ENCODE measurements at regions not wholly inside any gene's neighbourhood (a gene's known extent, or its start where the extent isn't known, plus 50 kb on each side); places are given as distances from the start of the nearest gene placed in this dataset.

DNA sequence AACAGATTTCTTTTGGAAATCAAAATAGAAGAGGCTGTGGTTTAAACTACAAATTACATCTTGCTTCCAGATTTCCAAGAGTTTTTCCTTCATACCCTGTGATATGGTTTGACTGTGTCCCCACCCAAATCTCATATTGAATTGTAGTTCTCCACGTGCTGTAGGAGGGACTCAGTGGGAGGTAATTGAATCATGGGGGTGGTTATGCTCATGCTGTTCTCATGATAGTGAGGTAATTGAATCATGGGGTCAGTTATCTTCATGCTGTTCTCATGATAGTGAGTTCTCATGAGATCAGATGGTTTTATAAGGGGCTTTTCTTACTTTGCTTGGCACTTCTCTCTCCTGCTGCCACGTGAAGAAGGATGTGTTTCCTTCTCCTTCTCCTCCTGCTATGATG lies 687.0 kb upstream of the ZNF608 start:
- 46 to 72% (median 57%) methylated on average over 2 of the region's 2 CpGs for WGBS, 4 donors
- Histone ChIP-seq H3K27ac (no peak overlapping the region), H3K9me3 (peaks cover 0 to 6% (median 0%) of the 10 kb centered on the region in 12 donors), H3K4me3 (no peak overlapping the region), H3K4me1 (no peaks in the 10 kb centered on the region), H3K27me3 (no peaks in the 10 kb centered on the region), H3K36me3 (no peaks in the 10 kb centered on the region)
- ATAC-seq = no peak
- TF ChIP-seq POLR2A (IDR thresholded peaks at IDR 0.05) = no peak
- TF ChIP-seq, protein P1, sequence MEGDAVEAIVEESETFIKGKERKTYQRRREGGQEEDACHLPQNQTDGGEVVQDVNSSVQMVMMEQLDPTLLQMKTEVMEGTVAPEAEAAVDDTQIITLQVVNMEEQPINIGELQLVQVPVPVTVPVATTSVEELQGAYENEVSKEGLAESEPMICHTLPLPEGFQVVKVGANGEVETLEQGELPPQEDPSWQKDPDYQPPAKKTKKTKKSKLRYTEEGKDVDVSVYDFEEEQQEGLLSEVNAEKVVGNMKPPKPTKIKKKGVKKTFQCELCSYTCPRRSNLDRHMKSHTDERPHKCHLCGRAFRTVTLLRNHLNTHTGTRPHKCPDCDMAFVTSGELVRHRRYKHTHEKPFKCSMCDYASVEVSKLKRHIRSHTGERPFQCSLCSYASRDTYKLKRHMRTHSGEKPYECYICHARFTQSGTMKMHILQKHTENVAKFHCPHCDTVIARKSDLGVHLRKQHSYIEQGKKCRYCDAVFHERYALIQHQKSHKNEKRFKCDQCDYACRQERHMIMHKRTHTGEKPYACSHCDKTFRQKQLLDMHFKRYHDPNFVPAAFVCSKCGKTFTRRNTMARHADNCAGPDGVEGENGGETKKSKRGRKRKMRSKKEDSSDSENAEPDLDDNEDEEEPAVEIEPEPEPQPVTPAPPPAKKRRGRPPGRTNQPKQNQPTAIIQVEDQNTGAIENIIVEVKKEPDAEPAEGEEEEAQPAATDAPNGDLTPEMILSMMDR (IDR thresholded peaks at IDR 0.05) = no peak
- intact Hi-C loops (cut with DNase I) = no loop called here
- no peak for DNase-seq

DNA sequence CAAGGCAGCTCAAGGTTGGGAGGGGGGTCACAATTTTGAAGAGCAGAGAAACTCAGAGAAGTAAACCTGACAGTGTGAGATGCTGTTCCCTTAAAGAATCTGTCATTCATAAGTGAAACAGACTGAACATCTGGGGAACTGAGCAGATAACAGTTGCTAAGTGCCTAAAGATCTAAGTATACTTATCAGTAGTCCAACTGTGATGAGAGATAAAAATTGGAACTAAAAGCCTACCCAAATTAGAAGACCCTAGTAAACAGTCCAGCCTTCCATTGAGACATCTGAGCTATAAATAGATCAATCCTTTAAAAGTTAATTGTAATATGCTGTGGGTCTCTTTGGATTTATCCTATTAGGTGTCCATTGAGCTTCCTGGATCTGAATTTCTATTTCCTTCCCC lies 692.8 kb upstream of the ZNF608 start:
- no peaks in the 10 kb centered on the region for H3K27me3 ChIP-seq
- intact Hi-C loops (cut with DNase I) = no loop called here
- no peak overlapping the region for H3K27ac ChIP-seq
- no peaks in the 10 kb centered on the region for H3K4me1 ChIP-seq
- H3K9me3 ChIP-seq = peaks cover 0 to 48% (median 14%) of the 10 kb centered on the region in 12 donors
- ATAC-seq = no peak
- no peak for TF ChIP-seq POLR2A (IDR thresholded peaks at IDR 0.05)
- TF ChIP-seq, protein P1 (IDR thresholded peaks at IDR 0.05) = no peak
- no peak for DNase-seq
- H3K4me3 ChIP-seq = no peak overlapping the region
- no peaks in the 10 kb centered on the region for H3K36me3 ChIP-seq

DNA sequence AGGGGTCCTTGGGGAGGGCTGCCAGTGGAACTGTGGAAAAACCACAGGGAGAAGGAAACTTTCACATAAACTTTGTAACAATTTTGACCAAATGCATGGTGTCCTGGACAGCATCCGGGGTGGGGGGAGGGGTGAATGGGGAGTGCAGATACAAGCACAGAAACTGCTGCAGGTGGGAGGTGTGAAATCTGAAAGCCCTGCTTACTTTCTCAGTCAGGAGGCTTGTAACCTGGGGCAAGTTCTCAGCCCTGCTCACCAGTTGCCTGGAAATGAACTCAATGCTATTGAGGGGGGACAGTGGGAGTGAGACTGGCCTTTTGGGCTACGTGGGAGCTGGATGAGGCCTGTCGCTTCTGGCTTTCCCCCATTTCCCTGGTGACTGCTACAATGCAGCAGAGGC lies 694.5 kb upstream of the ZNF608 start:
- DNase-seq (no peak), ATAC-seq (no peak)
- Histone ChIP-seq H3K27ac (no peak overlapping the region), H3K4me1 (no peaks in the 10 kb centered on the region), H3K27me3 (no peaks in the 10 kb centered on the region), H3K9me3 (peaks cover 0 to 52% (median 17%) of the 10 kb centered on the region in 12 donors), H3K4me3 (no peak overlapping the region), H3K36me3 (no peaks in the 10 kb centered on the region)
- TF ChIP-seq, protein P1 (IDR thresholded peaks at IDR 0.05) = no peak
- no peak for TF ChIP-seq POLR2A (IDR thresholded peaks at IDR 0.05)
- 88 to 93% (median 92%) methylated on average over 2 to 3 of the region's 3 CpGs for WGBS, 4 donors
- intact Hi-C loops (cut with DNase I) = loop anchor here in 1 of 10 donors (10.0 kb wide), 1 partner anchor 314 kb away; no protein-coding TSS in a partner anchor

DNA sequence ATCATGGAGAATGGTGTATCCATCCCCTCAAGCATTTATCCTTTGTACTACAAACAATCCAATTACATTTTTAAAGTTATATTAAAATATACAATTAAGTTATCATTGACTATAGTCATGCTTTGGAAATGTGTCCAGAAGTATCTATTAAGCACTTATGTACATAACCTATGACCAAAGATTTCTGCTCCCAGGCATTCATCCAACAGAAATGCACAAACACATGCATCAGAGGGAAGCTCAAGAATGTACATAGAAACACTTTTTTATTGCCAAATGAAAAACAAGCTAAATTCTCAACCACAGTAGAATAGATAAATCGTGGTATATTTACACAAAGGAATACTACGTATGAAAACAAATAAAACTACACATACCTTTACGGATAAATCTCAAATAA lies 700.5 kb upstream of the ZNF608 start:
- intact Hi-C loops (cut with DNase I) = loop anchor here in 1 of 10 donors (10.0 kb wide), 1 partner anchor 308 kb away; no protein-coding TSS in a partner anchor
- no peaks in the 10 kb centered on the region for H3K27me3 ChIP-seq

More for the DNA sequence above, 700.5 kb upstream of the ZNF608 start:
- Histone ChIP-seq H3K4me3 (no peak overlapping the region), H3K27ac (no peak overlapping the region), H3K9me3 (peaks cover 0 to 29% (median 7%) of the 10 kb centered on the region in 12 donors), H3K36me3 (no peaks in the 10 kb centered on the region), H3K4me1 (no peaks in the 10 kb centered on the region)
- TF ChIP-seq POLR2A (IDR thresholded peaks at IDR 0.05) = no peak
- TF ChIP-seq, protein P1 (IDR thresholded peaks at IDR 0.05) = no peak
- ATAC-seq (no peak), DNase-seq (no peak)
- 82 to 87% (median 84%) methylated on average over 3 of the region's 3 CpGs for WGBS, 4 donors
